WTC11 (cell line): ENCODE measurements at regions not wholly inside any gene's neighbourhood (a gene's known extent, or its start where the extent isn't known, plus 50 kb on each side); places are given as distances from the start of the nearest gene placed in this dataset.

Experiments used
- ATAC-seq: fragments of 200-7000 bp; cut with Tn5 transposase; 2 replicates; pipeline ENCODE4 v1.10.0; 2021; ENCODE audit warnings: mild to moderate bottlenecking, moderate library complexity
- CTCF ChIA-PET: fragments of 300-600 bp; sonication (Branson Sonifier 250); formaldehyde crosslinking; loops from one replicate; lab custom pipeline; 2021; ENCODE audit warnings: antibody characterized with exemption; lab: Charles Lee
- POLR2A ChIA-PET: fragments of 350-600 bp; sonication (Branson Sonifier 250); formaldehyde crosslinking; loops from one replicate; lab custom pipeline; 2021; ENCODE audit warnings: antibody characterized with exemption; lab: Charles Lee
- DNase-seq: peaks from one replicate; pipeline ENCODE4 v3.0.0; 2021; ENCODE audit warnings: low spot score
- H3K27ac Mint-ChIP-seq: 2 replicates; pipeline ENCODE4 v1.8.0; 2021; ENCODE audit warnings: mixed read lengths
- H3K27me3 Mint-ChIP-seq: 2 replicates; pipeline ENCODE4 v1.8.0; 2021; ENCODE audit warnings: low read depth, mild to moderate bottlenecking, moderate library complexity, mixed read lengths
- H3K36me3 Mint-ChIP-seq: 2 replicates; pipeline ENCODE4 v1.8.0; 2021; ENCODE audit warnings: mixed read lengths
- H3K4me1 Mint-ChIP-seq: 2 replicates; pipeline ENCODE4 v1.8.0; 2022; ENCODE audit warnings: mixed read lengths
- H3K4me3 Mint-ChIP-seq: 2 replicates; pipeline ENCODE4 v1.8.0; 2021; ENCODE audit warnings: mild to moderate bottlenecking, moderate library complexity, mixed read lengths
- H3K9me3 Mint-ChIP-seq: 2 replicates; pipeline ENCODE4 v1.8.0; 2021; ENCODE audit warnings: mixed read lengths
- AR ChIP-seq: fragments of 250-450 bp; sonication (Bioruptor Pico); IDR thresholded peaks from 2 replicates; pipeline ENCODE4 v1.9.0; 2021; ENCODE audit warnings: mild to moderate bottlenecking
- ARID4B ChIP-seq: sonication (generic); formaldehyde crosslinking; IDR thresholded peaks from 2 replicates; pipeline ENCODE4 v1.8.0; 2023; ENCODE audit warnings: missing genetic modification reagents, mild to moderate bottlenecking, borderline replicate concordance
- ATF1 ChIP-seq: sonication (generic); formaldehyde crosslinking; IDR thresholded peaks from 2 replicates; pipeline ENCODE4 v1.8.1; 2023; ENCODE audit warnings: mild to moderate bottlenecking, moderate library complexity, missing genetic modification reagents
- ATF2 ChIP-seq: sonication (generic); formaldehyde crosslinking; IDR thresholded peaks from 2 replicates; pipeline ENCODE4 v1.8.1; 2022; ENCODE audit warnings: low read depth, missing genetic modification reagents, borderline replicate concordance
- E2F5 ChIP-seq: sonication (generic); formaldehyde crosslinking; IDR thresholded peaks from 2 replicates; pipeline ENCODE4 v1.8.1; 2022; ENCODE audit warnings: mild to moderate bottlenecking, moderate library complexity, missing genetic modification reagents
- FOXJ3 ChIP-seq: sonication (generic); formaldehyde crosslinking; IDR thresholded peaks from 2 replicates; pipeline ENCODE4 v1.9.0; 2021; ENCODE audit warnings: missing genetic modification reagents, mild to moderate bottlenecking, borderline replicate concordance
- GRHL2 ChIP-seq: fragments of 250-450 bp; sonication (Bioruptor Pico); IDR thresholded peaks from 2 replicates; pipeline ENCODE4 v1.8.0; 2022; ENCODE audit warnings: mild to moderate bottlenecking, moderate library complexity; ENCODE audit not compliant: insufficient replicate concordance, severe bottlenecking
- JUN ChIP-seq: sonication (generic); formaldehyde crosslinking; IDR thresholded peaks from 2 replicates; pipeline ENCODE4 v1.8.0; 2023; ENCODE audit warnings: mild to moderate bottlenecking, missing genetic modification reagents
- SMAD3 ChIP-seq: sonication (generic); formaldehyde crosslinking; IDR thresholded peaks from 2 replicates; pipeline ENCODE4 v1.8.0; 2022; ENCODE audit warnings: missing genetic modification reagents, mild to moderate bottlenecking, borderline replicate concordance
- SMAD4 ChIP-seq: sonication (generic); formaldehyde crosslinking; IDR thresholded peaks from 2 replicates; pipeline ENCODE4 v1.8.0; 2022; ENCODE audit warnings: mild to moderate bottlenecking, missing genetic modification reagents
- ZNF138 ChIP-seq: sonication (generic); formaldehyde crosslinking; conservative IDR thresholded peaks from 2 replicates; pipeline ENCODE4 v1.8.1; 2022; ENCODE audit warnings: mild to moderate bottlenecking, moderate library complexity, missing genetic modification reagents
- ZNF263 ChIP-seq: sonication (generic); formaldehyde crosslinking; IDR thresholded peaks from 2 replicates; pipeline ENCODE4 v1.8.1; 2022; ENCODE audit warnings: low read depth, mild to moderate bottlenecking, moderate library complexity, missing genetic modification reagents
- ZNF281 ChIP-seq: sonication (generic); formaldehyde crosslinking; IDR thresholded peaks from 2 replicates; pipeline ENCODE4 v1.8.0; 2023; ENCODE audit warnings: mild to moderate bottlenecking, missing genetic modification reagents
- ZNF671 ChIP-seq: fragments of 250-450 bp; sonication (Bioruptor Pico); IDR thresholded peaks from 2 replicates; pipeline ENCODE4 v1.8.0; 2021; ENCODE audit warnings: mild to moderate bottlenecking
- TF ChIP-seq, protein P1 (sequence below): fragments of 250-450 bp; sonication (Bioruptor Pico); IDR thresholded peaks from 2 replicates; pipeline ENCODE4 v1.9.0; 2021; ENCODE audit warnings: moderate library complexity, mild to moderate bottlenecking, inconsistent platforms, borderline replicate concordance
- TF ChIP-seq, protein P2 (sequence below): fragments of 250-450 bp; sonication (Bioruptor Pico); conservative IDR thresholded peaks from 2 replicates; pipeline ENCODE4 v1.9.0; 2021; ENCODE audit warnings: mild to moderate bottlenecking
- TF ChIP-seq, protein P3 (sequence below): sonication (generic); formaldehyde crosslinking; conservative IDR thresholded peaks from 2 replicates; pipeline ENCODE4 v1.8.1; 2022; ENCODE audit warnings: mild to moderate bottlenecking, missing genetic modification reagents

GRCh38 chr15:85977586-85977985, 102.1 kb upstream of the AGBL1 start:
- TF ChIP-seq E2F5 (CRISPR knock-in tag) (no peak), GRHL2 (CRISPR knock-in tag) (no peak), SMAD4 (CRISPR knock-in tag) (no peak), ATF2 (no peak), JUN (CRISPR knock-in tag) (no peak), ARID4B (CRISPR knock-in tag) (no peak), ZNF263 (CRISPR knock-in tag) (no peak), ZNF671 (CRISPR knock-in tag) (no peak), ATF1 (CRISPR knock-in tag) (no peak), FOXJ3 (no peak), AR (no peak), ZNF281 (CRISPR knock-in tag) (no peak), ZNF138 (no peak), SMAD3 (CRISPR knock-in tag) (no peak)
- TF ChIP-seq, protein P1, sequence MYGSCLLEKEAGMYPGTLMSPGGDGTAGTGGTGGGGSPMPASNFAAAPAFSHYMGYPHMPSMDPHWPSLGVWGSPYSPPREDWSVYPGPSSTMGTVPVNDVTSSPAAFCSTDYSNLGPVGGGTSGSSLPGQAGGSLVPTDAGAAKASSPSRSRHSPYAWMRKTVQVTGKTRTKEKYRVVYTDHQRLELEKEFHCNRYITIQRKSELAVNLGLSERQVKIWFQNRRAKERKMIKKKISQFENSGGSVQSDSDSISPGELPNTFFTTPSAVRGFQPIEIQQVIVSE (CRISPR knock-in tag), result no peak
- TF ChIP-seq, protein P2, sequence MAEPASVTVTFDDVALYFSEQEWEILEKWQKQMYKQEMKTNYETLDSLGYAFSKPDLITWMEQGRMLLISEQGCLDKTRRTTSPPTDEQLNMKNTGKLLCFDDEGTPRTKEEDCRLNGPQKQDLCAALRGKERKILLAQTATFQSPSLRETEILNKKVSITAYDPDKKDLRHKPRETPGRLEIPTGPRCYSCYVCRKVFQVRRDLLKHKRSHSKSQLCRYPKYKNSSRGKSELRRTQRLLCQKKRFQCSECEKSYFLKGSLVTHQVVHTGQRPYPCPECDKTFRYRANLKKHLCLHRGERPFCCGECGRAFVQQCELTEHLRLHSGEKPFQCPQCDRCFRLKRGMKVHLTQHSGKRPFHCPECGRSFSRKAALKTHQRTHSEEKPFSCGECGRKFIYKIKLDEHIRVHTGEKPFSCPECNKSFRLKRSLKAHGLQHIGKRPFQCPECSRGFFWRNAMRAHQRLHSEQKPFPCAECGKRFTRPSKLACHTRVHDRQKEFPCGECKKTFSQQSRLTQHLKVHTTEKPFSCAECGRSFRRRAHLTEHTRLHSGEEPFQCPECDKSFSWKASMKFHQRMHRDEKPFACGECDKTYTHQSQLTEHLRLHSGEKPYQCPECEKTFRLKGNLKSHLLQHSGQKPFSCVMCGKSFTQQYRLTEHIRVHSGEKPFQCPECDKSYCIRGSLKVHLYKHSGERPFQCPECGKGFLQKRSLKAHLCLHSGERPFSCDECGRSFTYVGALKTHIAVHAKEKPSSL (CRISPR knock-in tag), result no peak
- TF ChIP-seq, protein P3, sequence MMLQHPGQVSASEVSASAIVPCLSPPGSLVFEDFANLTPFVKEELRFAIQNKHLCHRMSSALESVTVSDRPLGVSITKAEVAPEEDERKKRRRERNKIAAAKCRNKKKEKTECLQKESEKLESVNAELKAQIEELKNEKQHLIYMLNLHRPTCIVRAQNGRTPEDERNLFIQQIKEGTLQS (CRISPR knock-in tag), result no peak
- TF ChIP-seq, all 79 proteins: peak for 0
- Mint-ChIP-seq H3K9me3 (peaks cover 37% of the 10 kb centered on the region), H3K27ac (no peak overlapping the region), H3K36me3 (peaks cover 4% of the 10 kb centered on the region; the same call in 1 of the 2 replicates), H3K27me3 (no peaks in the 10 kb centered on the region; the same call in 1 of the 2 replicates), H3K4me1 (peaks cover 8% of the 10 kb centered on the region), H3K4me3 (no peak overlapping the region)
- no peak for DNase-seq
- CTCF ChIA-PET, result no interaction called here
- POLR2A ChIA-PET, result no interaction called here
- no peak for ATAC-seq
